OCI-LY3 (cell line): ENCODE measurements at regions not wholly inside any gene's neighbourhood (a gene's known extent, or its start where the extent isn't known, plus 50 kb on each side); places are given as distances from the start of the nearest gene placed in this dataset.

Source experiments
- H2AFZ ChIP-seq: fragments of 200-600, 300-600 bp; shearing (Covaris generic); 2 replicates; pipeline ENCODE4 v1.6.0; 2014; ENCODE audit warnings: antibody characterized with exemption, low read depth, low read length
- H3K27ac ChIP-seq: fragments of 200-600, 300-600 bp; sonication (generic); 2 replicates; pipeline ENCODE4 v1.5.1; 2014; ENCODE audit warnings: mild to moderate bottlenecking, low read length, moderate library complexity, mixed read lengths
- H3K27me3 ChIP-seq: fragments of 200-600, 300-600 bp; sonication (generic); 2 replicates; pipeline ENCODE4 v1.6.1; 2014; ENCODE audit warnings: low read depth, low read length, mixed read lengths
- H3K36me3 ChIP-seq: fragments of 200-600, 300-600 bp; sonication (generic); replicated peaks from 2 replicates; pipeline ENCODE3; 2014; ENCODE audit warnings: low read depth, low read length, mixed read lengths
- H3K4me1 ChIP-seq: fragments of 300-600, 200-600 bp; sonication (generic); 2 replicates; pipeline ENCODE4 v1.6.1; 2014; ENCODE audit warnings: low read length, mixed read lengths
- H3K4me2 ChIP-seq: fragments of 200-600, 300-600 bp; sonication (generic); 2 replicates; pipeline ENCODE4 v1.6.1; 2014; ENCODE audit warnings: low read length, mixed read lengths
- H3K4me3 ChIP-seq: fragments of 300-600, 200-600 bp; sonication (generic); 2 replicates; pipeline ENCODE4 v1.5.1; 2014; ENCODE audit warnings: antibody characterized with exemption, mild to moderate bottlenecking, low read length, moderate library complexity
- H3K79me2 ChIP-seq: fragments of 300-600, 200-600 bp; shearing (Covaris generic); 2 replicates; pipeline ENCODE4 v1.6.1; 2014; ENCODE audit warnings: mild to moderate bottlenecking, low read length, mixed read lengths
- H3K9ac ChIP-seq: fragments of 300-600, 200-600 bp; shearing (Covaris generic); 2 replicates; pipeline ENCODE4 v1.6.0; 2014; ENCODE audit warnings: mild to moderate bottlenecking, low read length, moderate library complexity
- H3K9me3 ChIP-seq: fragments of 200-600, 300-600 bp; shearing (Covaris generic); 2 replicates; pipeline ENCODE4 v1.6.1; 2014; ENCODE audit warnings: low read length, mixed read lengths; ENCODE audit not compliant: insufficient read depth
- H4K20me1 ChIP-seq: fragments of 200-600, 300-600 bp; sonication (generic); 2 replicates; pipeline ENCODE4 v1.6.1; 2016; ENCODE audit warnings: low read length, mixed read lengths; ENCODE audit not compliant: insufficient read depth
- EZH2phosphoT487 ChIP-seq: fragments of 200-600 bp; shearing (Covaris generic); IDR thresholded peaks from 2 replicates; pipeline ENCODE4 v1.6.1; 2018; ENCODE audit warnings: antibody characterized with exemption, mixed run types, low read depth
- TF ChIP-seq, protein P1 (sequence below): fragments of 200-600, 300-600 bp; sonication (generic); IDR thresholded peaks from 2 replicates; pipeline ENCODE4 v1.5.1; 2014; ENCODE audit warnings: antibody characterized with exemption, low read length, low read depth

DNA sequence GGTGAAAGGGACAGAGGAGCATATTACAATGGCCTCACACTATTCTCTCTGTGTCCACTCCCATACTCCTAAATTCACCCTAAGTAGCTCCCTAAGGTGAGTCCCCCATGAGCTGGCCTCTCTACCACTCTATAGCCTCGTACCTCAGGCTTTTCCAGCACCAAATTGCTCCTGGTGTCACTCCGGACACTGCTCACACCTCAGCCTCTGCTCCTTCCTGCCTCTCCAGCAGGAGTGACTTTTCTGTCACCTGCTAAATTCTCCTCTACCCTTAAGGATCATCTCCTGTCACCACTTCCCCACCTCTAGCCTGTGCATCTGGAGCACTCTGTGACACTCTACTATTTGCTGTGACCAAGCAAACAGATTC is 65.8 kb upstream of the CAMK1G start:
- Histone ChIP-seq H3K4me1 (no peaks in the 10 kb centered on the region), H3K27ac (no peak overlapping the region), H3K36me3 (no peaks in the 10 kb centered on the region), H3K4me3 (no peak overlapping the region), H3K9me3 (no peaks in the 10 kb centered on the region), H4K20me1 (no peaks in the 10 kb centered on the region), H3K27me3 (peaks cover 49% of the 10 kb centered on the region), H3K79me2 (no peaks in the 10 kb centered on the region), H3K4me2 (no peak overlapping the region), H2AFZ (no peak overlapping the region), H3K9ac (no peak overlapping the region)
- TF ChIP-seq, protein P1, sequence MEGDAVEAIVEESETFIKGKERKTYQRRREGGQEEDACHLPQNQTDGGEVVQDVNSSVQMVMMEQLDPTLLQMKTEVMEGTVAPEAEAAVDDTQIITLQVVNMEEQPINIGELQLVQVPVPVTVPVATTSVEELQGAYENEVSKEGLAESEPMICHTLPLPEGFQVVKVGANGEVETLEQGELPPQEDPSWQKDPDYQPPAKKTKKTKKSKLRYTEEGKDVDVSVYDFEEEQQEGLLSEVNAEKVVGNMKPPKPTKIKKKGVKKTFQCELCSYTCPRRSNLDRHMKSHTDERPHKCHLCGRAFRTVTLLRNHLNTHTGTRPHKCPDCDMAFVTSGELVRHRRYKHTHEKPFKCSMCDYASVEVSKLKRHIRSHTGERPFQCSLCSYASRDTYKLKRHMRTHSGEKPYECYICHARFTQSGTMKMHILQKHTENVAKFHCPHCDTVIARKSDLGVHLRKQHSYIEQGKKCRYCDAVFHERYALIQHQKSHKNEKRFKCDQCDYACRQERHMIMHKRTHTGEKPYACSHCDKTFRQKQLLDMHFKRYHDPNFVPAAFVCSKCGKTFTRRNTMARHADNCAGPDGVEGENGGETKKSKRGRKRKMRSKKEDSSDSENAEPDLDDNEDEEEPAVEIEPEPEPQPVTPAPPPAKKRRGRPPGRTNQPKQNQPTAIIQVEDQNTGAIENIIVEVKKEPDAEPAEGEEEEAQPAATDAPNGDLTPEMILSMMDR, result no peak
- TF ChIP-seq EZH2phosphoT487, result no peak

GRCh38 chr1:209519786-209520185 is 63.7 kb upstream of the CAMK1G start:
- TF ChIP-seq, protein P1, result no peak
- no peak for TF ChIP-seq EZH2phosphoT487
- H3K9me3 ChIP-seq, result no peaks in the 10 kb centered on the region
- no peak overlapping the region for H3K27ac ChIP-seq
- peaks cover 54% of the 10 kb centered on the region for H3K27me3 ChIP-seq
- no peak overlapping the region for H3K4me3 ChIP-seq
- H2AFZ ChIP-seq, result no peak overlapping the region
- no peaks in the 10 kb centered on the region for H3K36me3 ChIP-seq
- no peak overlapping the region for H3K4me2 ChIP-seq
- H4K20me1 ChIP-seq, result no peaks in the 10 kb centered on the region
- no peak overlapping the region for H3K9ac ChIP-seq
- H3K4me1 ChIP-seq, result no peaks in the 10 kb centered on the region
- no peaks in the 10 kb centered on the region for H3K79me2 ChIP-seq

DNA sequence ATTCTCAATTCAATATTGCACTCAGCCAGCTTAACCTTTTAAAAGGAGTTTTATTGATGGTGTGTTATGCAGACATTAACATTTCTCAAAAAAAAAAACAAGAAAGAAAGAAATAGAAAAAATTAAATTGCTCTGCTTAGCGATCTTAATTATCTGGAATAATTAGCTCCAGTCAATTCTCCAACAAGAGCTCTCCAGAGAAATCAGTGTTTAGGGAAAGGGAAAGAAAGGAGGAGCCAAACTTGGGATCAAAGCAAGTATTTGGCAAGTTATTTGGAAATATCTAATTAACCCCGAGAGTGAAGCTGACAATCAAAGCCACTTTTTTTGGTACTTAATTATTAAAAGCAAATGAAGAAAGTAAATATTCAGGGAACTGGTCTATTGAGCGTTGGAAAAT is 60.7 kb upstream of the CAMK1G start:
- peaks cover 66% of the 10 kb centered on the region for H3K27me3 ChIP-seq
- H3K79me2 ChIP-seq, result no peaks in the 10 kb centered on the region
- H4K20me1 ChIP-seq, result no peaks in the 10 kb centered on the region
- H3K9ac ChIP-seq, result no peak overlapping the region
- no peak overlapping the region for H3K27ac ChIP-seq
- no peak overlapping the region for H3K4me3 ChIP-seq
- H3K4me2 ChIP-seq, result no peak overlapping the region
- H3K9me3 ChIP-seq, result no peaks in the 10 kb centered on the region
- TF ChIP-seq, protein P1, result no peak
- no peak for TF ChIP-seq EZH2phosphoT487
- no peaks in the 10 kb centered on the region for H3K36me3 ChIP-seq
- H2AFZ ChIP-seq, result no peak overlapping the region
- no peaks in the 10 kb centered on the region for H3K4me1 ChIP-seq

GRCh38 chr1:209526137-209526536 is 57.4 kb upstream of the CAMK1G start:
- no peak overlapping the region for H2AFZ ChIP-seq
- no peaks in the 10 kb centered on the region for H3K4me1 ChIP-seq
- TF ChIP-seq, protein P1, result no peak
- TF ChIP-seq EZH2phosphoT487, result no peak
- no peaks in the 10 kb centered on the region for H3K79me2 ChIP-seq
- H3K4me2 ChIP-seq, result no peak overlapping the region
- no peaks in the 10 kb centered on the region for H3K36me3 ChIP-seq
- no peaks in the 10 kb centered on the region for H4K20me1 ChIP-seq
- H3K9me3 ChIP-seq, result no peaks in the 10 kb centered on the region
- H3K4me3 ChIP-seq, result no peak overlapping the region
- H3K27ac ChIP-seq, result no peak overlapping the region
- peaks cover 80% of the 10 kb centered on the region for H3K27me3 ChIP-seq
- no peak overlapping the region for H3K9ac ChIP-seq
